ENCODE measurements at regions not wholly inside any gene's neighbourhood (a gene's known extent, or its start where the extent isn't known, plus 50 kb on each side); places are given as distances from the start of the nearest gene placed in this dataset.
"Not testable (repeated sequence)": the region's sequence is repeated elsewhere in the genome, so short reads cannot be mapped to it uniquely, and the experiment has no call there.

DNA sequence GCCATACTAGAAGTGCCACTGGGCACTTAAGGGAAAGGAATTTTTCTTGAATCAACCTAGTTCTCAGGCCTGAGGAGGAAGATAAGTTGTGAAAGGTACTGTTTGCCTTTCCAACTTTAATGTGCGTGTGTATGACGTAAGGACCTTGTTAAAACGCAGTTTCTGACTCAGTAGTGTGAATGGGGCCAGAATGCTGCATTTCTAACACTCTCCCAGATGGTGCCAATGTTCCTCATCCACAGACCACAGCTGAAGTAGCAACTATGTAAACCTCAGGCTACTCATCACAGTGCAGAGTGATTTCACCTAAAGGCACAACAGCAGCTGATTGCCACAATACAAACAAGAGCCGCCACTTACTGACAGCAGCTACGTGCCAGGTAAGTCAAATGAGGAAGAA is 103.6 kb downstream of the OTOL1 start:
- DNase-seq (ENCODE audit: low read depth) = no peak

DNA sequence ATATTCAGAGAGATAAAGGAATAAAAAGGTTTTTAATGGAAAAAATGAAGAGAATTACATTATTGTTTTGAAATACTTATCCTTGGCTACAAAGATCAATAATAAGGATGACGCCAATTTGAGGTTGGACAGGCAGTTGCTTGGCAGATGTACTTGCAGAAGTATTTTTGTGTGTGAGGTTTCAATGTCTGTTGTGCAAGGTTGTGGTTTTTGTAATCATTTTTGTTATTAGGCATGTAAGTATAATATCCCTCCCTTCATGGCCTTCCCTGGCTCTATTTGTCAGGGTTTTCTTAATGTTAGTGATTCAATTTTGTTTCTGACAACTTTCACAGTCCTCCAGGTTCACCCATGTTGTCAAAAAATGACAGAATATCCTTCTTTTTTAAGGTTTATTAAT is 105.9 kb downstream of the OTOL1 start:
- no peak for DNase-seq (ENCODE audit: low read depth)

DNA sequence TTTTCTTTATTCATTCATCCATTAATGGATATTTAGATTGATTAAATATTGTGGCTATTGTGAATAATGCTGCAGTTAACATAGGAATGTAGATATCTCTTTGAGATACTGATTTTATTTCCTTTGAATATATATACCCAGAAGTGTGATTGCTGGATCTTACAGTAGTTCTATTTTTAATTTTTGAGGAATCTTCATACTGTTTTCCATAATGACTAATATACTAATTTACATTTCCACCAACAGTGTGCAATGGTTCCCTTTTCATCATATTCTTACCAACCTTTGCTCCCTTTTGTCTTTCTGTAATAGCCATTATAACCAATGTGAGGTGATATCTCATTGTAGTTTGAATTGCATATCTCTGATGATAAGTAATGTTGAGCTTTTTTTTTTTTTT is 106.3 kb downstream of the OTOL1 start:
- no peak for DNase-seq (ENCODE audit: low read depth)

DNA sequence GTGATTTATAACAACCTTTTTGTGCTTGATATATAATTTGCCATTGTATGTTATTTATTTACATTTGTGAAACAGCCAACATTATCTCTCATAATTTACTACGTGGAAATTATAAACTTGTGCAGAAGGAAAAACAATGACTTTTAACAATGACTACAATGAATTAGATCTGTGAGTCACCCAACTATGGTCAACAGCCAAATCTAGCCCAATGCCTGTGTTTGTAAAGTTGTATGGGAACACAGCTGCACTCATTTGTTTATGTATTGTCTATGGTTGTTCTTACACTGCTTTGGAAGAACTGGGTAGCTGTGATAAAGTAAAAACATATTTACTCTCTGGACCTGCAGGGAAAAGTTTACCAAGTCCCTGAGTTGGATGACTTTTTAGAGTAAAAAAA is 110.4 kb downstream of the OTOL1 start:
- DNase-seq (ENCODE audit: low read depth) = no peak

DNA sequence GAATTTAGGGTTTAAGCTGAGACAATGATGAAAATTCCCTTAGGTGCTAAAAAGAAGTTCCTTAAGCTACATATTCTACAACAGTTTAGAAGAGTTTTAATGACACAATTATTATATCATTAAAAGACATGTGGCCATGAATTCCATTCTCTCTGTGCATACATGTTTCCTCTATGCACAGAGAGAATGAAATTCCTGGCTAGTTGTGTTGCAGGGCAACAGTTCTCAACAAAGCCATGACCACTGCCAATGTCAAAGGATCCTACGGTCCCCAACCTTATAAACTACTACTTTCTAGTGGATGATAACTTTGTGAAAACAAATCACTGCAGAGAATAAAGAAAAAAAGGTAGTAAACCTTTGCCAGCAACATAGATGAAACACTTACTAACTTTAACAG is 122.7 kb downstream of the OTOL1 start:
- no peak for DNase-seq (ENCODE audit: low read depth)

DNA sequence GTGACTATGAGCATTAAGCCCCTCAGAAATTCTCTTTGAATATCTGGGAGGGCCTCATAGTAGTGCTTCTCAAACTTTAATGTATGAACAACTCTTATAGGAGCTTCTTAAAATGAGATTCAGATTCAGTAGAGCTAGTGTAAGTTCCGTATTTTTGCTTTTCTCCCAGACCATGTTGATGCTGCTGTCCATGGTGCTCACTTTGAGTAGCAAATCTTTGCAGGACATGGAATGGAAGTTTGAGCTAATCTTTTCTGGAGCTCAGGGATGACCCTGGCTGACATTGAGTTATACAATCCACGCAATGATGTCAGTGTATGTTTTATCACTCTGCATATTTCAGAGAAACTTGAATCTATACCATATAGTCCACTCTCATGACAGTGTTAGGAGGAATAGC is 134.2 kb downstream of the OTOL1 start:
- no peak for DNase-seq (ENCODE audit: low read depth)

DNA sequence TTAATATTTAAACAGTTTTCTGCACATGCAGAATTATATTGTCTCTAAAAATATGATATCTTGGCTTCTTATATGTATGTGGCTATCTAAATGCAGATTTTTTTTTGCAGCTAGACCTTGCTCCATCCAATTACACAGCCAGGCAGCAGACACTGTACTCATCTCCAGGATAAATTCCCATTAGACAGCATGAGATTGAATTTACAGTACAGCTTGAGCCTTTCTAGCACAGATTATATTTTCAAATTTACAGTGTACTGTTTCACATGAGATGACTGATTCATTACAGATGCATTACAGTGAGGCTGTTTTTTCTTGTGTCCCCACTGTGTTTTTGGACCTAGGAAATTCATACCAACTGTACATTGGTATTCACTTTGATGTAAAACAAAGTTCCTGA is 134.9 kb downstream of the OTOL1 start:
- no peak for DNase-seq (ENCODE audit: low read depth)

DNA sequence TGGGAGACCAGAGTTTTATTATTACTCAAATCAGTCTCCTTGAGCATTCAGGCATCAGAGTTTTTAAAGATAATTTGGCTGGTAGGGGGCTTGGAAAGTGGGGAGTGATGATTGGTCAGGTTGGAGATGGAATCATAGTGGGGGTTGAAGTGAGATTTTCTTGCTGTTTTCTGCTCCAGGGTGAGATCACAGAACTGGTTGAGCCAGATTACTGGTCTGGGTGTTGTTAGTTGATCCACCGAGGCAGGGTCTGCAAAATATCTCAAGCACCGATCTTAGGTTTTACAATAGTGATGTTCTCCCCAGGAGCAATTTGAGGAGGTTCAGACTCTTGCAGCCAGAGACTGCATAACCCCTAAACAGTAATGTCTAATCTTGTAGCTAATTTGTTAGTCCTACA is 141.0 kb downstream of the OTOL1 start:
- DNase-seq (ENCODE audit: low read depth) = no peak

DNA sequence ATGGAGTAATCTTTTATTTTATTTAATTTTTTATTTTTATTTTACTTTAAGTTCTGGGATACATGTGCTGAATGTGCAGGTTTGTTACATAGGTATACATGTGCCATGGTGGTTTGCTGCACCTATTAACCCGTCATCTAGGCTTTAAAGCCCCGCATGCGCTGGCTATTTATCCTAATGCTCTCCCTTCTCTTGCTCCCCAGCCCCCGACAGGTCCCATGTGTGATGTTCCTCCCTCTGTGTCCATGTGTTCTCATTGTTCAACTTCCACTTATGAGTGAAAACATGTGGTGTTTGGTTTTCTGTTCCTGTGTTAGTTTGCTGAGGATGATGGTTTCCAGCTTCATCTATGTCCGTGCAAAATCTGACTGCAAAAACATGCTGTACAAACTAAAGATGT is 142.5 kb downstream of the OTOL1 start:
- DNase-seq (ENCODE audit: low read depth) = not testable (repeated sequence)

DNA sequence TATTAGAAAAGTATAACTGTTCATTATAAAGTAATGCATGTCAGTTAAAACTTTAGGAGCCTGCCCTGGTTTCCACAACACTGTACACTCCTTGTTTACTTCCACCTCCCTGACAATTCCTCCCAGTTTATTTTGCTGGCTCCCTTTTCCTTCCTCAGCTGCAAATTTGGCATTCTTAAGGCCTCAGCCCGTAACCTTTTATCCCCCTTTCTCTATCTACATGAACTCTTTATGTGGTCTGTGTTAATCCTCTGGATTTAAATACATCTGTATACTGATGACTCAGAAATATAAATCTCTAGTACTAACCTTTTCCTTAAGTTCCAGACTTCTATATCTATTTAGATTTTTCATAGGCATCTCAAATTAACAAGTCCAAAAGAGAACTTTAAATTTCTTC is 143.6 kb downstream of the OTOL1 start:
- DNase-seq (ENCODE audit: low read depth) = no peak

DNA sequence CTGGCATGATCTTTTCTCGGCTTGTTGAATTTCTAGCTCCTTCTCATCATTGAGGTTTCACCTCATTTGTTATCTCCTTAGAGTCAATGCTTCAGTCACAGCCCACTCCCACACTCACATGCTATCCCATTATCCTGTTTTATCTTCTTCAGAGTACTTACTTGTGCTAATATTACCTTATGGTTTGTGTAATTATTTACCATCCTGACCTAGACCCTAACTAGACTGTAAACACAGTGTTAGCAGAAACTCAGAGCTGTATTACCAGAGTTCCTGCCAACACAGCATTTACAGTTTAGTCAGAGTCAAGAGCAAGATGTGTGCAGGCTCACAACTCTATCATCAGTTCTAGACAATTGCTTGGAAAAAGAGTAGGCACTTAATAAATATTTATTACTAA is 144.7 kb downstream of the OTOL1 start:
- no peak for DNase-seq (ENCODE audit: low read depth)

DNA sequence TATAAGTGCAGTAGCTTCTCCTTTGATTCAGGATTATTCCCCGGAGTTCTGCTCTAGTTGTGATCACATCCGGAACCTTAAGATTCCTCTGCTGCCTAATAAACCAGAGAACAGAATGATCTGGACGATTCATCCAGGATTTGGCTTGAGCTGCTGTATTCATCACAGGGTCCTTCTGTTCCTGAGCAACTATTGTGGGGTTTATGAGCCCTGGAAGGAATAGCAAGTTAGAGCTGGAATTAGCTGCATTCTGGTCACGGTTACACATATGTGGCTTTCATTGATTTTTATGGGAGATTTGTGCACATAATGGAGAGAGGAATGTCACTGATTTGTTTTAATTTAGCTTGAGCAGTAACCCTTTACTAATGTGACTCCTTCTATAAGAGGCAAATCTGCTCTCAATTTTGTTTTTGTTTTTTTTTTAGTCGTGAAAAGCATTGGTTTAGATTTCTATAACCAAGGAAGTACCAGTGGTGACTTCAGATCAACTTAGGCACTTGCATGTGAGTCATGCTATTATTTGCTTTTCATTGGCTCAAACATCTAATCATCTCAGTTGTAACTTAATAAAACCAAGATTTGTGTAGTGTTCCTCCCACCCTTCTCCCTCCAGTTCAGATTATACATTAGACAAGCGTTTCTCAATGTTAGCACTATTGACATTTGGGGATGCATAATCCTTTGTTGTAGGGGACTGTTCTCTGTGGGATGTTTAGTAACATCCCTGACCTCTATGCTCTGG is 148.5 kb downstream of the OTOL1 start:
- no peak for DNase-seq (ENCODE audit: low read depth)

DNA sequence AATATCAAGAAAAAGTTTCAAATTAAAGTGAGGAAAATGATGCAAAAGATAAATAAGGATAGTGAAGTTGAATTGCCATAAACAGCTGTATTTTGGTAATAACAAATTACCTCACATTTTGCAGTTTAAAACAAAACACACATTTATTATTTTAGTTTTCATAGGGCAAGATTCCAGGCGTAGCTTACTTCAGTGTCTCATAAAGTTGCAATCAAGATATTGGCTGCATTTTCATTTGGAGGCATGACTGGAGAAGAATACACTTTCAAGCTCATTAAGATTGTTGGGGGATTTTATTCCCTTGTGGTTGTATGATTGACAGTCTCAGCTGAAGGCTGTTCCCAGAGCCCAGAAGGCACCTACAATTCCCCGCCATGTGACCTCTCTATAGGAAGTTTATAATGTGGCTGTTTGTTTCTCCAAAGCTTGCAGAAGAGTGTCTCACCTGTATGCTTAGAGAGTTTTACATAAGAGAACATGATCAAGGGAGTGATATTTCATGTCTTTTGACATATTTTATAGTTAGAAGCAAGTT is 151.4 kb downstream of the OTOL1 start:
- DNase-seq (ENCODE audit: low read depth) = no peak

DNA sequence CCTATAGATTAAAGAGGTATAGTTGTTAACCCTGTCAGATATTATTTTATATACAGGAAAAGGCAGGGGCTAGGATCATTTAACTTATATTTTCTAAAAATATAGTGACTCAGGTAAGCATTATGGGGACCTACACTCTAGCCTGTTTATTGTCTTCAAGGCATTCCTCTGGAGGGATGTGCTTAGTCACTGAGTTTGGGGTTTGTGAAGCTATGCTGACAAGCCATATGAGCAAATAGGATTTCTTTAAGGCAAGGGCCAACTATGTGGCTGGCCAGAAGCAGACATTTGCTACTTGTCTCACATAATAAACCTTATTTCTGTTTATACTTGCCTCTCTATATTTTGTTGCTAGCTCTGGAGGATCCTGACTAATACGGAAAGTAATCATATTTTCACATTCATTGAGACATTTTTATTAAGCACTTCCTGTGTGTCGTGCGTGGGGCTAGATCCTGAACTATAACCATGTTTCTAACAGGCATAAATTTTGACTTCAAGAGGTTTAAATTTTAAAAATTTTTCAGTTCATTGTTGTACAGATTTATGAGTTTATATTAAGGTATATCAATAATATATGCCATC is 153.4 kb downstream of the OTOL1 start:
- DNase-seq (ENCODE audit: low read depth) = no peak

DNA sequence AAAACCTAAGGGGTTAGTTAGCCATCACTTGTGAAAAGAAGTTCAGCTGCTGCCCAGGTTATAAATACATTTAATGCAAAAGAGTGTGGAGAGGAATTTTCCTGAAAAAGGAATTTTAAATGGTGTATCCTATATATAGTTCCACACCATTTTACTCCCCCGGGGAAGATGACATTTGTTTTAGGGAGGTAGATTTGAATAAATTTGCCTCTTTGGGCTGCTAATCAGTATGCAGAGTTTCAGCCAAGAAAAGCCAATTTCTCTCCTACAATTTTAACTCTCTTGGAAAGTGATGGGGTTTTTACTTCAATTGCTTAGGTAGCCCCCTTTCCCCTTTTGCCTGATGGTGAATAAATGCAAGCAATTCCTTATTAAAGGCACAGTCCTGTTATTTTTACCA is 161.2 kb downstream of the OTOL1 start:
- no peak for DNase-seq (ENCODE audit: low read depth)

DNA sequence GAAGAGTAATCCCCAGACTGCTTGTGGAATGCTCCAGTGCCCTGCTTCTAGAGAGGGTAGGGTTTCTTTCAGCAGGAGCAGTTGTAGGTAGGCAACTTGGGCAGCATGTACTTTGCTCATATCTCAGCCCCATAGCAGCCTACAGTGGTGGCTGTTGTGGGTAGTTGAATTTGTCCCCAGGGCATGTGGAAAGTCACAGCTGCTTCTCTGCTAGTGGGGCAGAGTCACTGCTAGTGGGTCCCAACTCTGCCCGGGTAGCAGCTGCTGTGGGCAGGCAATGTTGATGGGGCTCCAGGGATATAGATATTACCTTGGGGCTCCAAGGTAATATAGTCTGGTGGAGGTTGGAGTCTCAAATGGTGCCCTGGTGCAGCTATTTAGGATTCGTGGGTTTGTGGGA is 174.5 kb downstream of the OTOL1 start:
- no peak for DNase-seq (ENCODE audit: low read depth)

DNA sequence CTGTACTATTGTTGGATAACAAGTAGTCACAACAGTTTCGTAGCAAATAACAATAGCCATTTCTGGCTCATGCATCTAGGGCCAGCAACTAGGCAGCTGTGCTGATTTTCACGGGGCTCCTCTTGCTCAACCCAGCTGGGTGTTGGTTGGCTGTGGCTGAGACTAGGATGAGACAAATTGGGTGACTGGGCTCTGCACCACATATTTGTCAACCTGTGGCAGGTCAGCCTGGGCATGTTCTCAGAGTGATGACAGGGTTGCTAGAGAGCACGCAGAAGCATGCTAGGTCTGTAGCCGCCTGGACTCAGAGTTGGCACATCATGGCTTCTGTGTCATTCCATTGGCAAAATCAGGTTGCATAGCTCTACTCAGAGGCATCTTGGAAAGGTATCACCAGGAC is 175.9 kb downstream of the OTOL1 start:
- no peak for DNase-seq (ENCODE audit: low read depth)

DNA sequence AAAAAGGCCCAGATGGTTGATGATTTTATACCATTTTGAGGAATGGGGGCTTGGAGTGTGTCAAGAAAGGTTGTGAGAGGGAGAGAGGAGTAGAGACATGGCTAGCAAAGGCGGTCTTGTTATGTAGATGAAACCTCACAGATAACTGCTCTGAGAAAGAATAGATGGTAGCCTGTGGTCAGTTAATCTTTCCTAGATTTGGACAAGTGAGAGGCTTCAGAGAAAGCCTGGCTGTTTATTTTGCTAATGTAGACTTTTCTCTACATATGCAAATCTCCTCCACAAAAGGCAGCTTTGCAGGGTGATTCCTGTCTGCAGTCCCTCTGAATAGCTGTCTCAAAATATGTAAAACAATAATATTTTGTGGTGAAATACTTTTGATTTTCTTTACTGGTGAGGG is 177.3 kb downstream of the OTOL1 start:
- DNase-seq (ENCODE audit: low read depth) = no peak

DNA sequence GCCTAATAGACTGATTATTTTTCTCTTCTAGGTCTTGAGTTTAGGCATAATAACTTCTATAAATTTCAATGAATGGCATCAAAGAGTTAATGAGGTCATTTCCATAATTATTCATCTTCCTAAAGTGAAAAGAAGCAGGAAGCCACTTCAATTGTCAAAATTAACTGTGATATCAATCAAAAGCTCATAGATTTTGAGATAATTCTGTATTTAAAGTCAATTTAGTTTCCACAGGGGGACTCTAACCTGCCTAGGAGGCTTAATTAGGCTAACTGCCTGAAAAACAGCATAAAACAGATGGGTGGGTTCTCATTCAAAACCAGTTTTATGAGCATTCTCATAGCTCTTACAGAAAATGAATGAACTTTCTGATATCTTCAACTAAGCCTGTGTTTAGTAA is 177.8 kb downstream of the OTOL1 start:
- no peak for DNase-seq (ENCODE audit: low read depth)

DNA sequence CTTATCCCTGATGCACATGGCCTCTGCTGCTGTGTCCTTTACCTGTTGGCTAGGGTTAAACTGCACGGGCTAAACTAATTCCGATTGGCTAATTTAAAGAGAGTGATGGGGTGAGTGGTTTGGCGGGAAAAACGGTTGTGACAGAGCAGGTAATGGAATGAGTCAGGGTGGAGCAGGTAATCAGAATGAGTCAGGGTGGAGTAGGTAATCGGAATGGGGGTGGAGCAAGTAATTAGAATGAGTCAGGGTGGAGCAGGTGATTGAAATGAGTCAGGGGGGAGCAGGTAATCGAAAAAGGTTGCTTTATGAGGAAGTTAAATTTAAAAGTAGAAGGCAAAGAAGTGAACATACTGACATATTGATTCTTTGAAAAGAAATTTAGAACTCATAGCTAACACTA is 185.2 kb downstream of the OTOL1 start:
- not testable (repeated sequence) for DNase-seq (ENCODE audit: low read depth)

DNA sequence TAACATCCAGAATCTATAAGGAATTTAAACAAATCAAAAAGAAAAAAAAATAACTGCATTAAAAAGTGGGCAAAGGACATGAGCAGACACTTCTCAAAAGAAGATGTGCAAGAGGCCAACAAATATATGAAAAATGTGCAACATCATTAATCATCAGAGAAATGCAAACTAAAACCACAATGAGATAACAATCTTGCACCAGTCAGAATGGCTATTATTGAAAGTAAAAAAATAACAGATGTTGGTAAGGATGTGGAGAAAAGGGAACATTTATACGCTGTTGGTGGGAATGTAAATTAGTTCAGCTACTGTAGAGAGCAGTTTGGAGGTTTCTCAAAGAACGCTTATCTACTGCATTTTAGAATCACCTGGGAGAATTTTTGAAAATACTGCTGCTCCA is 186.1 kb downstream of the OTOL1 start:
- DNase-seq (ENCODE audit: low read depth) = no peak

DNA sequence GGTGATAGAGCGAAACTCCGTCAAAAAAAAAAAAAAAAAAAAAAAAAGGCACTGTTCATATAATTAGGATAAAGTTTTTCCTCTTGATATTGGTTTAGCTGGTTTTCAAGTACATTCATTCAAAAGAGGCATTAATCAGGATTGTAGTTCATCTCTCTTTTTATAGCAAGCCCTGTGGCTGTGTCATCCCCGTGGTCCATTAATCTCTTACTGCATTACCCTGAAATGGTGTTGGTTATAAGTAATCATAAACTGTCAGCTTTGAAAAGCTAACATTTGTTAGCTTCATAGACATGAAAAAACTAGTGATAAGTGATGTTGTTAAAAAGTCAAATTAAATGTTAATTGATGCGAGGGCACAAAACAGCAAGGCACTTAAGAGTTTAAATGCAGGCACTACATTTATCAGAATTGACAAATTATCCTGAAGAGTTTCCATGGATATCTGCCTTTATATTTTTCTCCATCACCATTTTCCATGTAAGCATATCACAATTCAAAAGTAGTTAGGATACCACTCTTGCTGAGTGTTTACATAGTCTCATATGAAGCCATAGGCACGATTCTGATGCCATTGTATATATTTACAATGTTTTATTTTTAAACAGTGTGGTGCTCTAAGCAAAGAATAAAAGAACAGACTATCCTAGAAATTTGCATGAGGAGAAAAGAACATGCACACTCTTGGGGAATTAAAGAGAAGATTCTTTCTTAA is 193.1 kb downstream of the OTOL1 start:
- DNase-seq (ENCODE audit: low read depth) = no peak

DNA sequence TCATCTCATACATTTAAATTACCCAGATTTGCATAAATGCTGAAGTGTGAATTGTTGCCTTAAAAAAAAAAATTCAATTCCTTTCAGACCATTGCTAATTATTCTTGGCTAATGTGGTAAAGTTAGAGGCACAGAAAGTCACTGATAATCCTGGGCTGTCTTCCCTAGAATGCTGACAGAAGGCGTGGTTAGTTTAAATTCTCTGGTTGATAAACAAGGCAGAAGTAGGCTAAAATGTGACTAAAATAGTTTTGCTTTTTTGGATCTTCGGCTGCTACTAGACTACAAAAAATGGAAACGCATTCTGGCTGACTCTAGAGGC is 193.7 kb downstream of the OTOL1 start:
- no peak for DNase-seq (ENCODE audit: low read depth)

Data from RPMI7951 (cell line).